Uterus (tissue), 2 donors: ENCODE measurements at regions not wholly inside any gene's neighbourhood (a gene's known extent, or its start where the extent isn't known, plus 50 kb on each side); places are given as distances from the start of the nearest gene placed in this dataset.

Experiments
- POLR2A ChIP-seq, 2 donors: fragments of 450-650 bp; IDR thresholded peaks; one replicate each; pipeline ENCODE4 v1.6.1; 2016; ENCODE audit warnings: antibody characterized with exemption in 2 of 2, mild to moderate bottlenecking in 1 of 2, moderate library complexity in 1 of 2
- TF ChIP-seq, protein P1 (sequence below), 4 experiments: fragments of 200-600 bp in 2 of 4; fragments of 450-650 bp in 2 of 4; sonication (generic) in 2 of 4; IDR thresholded peaks; one replicate each; pipeline ENCODE4 v1.5.1; 2016 to 2019; ENCODE audit warnings: antibody characterized with exemption in 4 of 4, mild to moderate bottlenecking in 2 of 4, moderate library complexity in 1 of 4

DNA sequence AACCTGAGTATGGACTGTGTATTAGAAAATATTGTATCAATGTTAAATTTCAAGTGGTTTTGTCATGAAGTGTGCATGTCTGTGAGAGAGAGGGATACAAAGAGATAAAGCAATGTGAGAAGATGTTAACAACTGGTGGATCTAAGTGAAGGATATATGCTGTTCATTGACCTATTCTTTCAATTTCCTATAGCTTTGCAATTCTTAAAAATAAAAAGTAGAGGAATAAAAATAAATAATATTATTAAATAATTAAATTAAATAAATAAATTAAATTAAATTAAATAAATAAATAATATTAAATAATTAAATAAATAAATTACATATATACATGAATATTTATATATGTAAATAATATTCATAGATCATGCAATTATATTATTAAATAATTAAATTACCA is 131.2 kb upstream of the DACH1 start:
- no peak for TF ChIP-seq POLR2A (IDR thresholded peaks at IDR 0.05)
- TF ChIP-seq, protein P1, sequence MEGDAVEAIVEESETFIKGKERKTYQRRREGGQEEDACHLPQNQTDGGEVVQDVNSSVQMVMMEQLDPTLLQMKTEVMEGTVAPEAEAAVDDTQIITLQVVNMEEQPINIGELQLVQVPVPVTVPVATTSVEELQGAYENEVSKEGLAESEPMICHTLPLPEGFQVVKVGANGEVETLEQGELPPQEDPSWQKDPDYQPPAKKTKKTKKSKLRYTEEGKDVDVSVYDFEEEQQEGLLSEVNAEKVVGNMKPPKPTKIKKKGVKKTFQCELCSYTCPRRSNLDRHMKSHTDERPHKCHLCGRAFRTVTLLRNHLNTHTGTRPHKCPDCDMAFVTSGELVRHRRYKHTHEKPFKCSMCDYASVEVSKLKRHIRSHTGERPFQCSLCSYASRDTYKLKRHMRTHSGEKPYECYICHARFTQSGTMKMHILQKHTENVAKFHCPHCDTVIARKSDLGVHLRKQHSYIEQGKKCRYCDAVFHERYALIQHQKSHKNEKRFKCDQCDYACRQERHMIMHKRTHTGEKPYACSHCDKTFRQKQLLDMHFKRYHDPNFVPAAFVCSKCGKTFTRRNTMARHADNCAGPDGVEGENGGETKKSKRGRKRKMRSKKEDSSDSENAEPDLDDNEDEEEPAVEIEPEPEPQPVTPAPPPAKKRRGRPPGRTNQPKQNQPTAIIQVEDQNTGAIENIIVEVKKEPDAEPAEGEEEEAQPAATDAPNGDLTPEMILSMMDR (IDR thresholded peaks at IDR 0.05), result no peak
